DND-41 (cell line): ENCODE measurements at regions not wholly inside any gene's neighbourhood (a gene's known extent, or its start where the extent isn't known, plus 50 kb on each side); places are given as distances from the start of the nearest gene placed in this dataset.

Experiments
- ATAC-seq: fragments of 200-7000 bp; cut with Tn5 transposase; 3 replicates; pipeline ENCODE4 v1.9.1; 2021; ENCODE audit warnings: low read depth; ENCODE audit not compliant: insufficient read depth
- DNase-seq: peaks from one replicate; pipeline ENCODE4 v3.0.0-alpha.2; 2020
- H2AFZ ChIP-seq: 2 replicates; pipeline ENCODE4 v1.6.0; 2012; ENCODE audit warnings: low read depth, low read length
- H3K27ac ChIP-seq: 2 replicates; pipeline ENCODE4 v1.5.1; 2012; ENCODE audit warnings: low read length, inconsistent platforms
- H3K27me3 ChIP-seq: fragments of 200-600 bp; sonication (generic); 2 replicates; pipeline ENCODE4 v1.6.0; 2012; ENCODE audit warnings: low read length, mild to moderate bottlenecking, inconsistent platforms; ENCODE audit not compliant: insufficient read depth, poor library complexity
- H3K36me3 ChIP-seq: 2 replicates; pipeline ENCODE4 v1.5.1; 2012; ENCODE audit warnings: low read length, inconsistent platforms; ENCODE audit not compliant: insufficient read depth
- H3K4me1 ChIP-seq: 2 replicates; pipeline ENCODE4 v1.5.1; 2012; ENCODE audit warnings: mild to moderate bottlenecking, low read length; ENCODE audit not compliant: insufficient read depth
- H3K4me2 ChIP-seq: 2 replicates; pipeline ENCODE4 v1.6.0; 2012; ENCODE audit warnings: mild to moderate bottlenecking, moderate library complexity, low read length, inconsistent platforms; ENCODE audit not compliant: insufficient read depth
- H3K4me3 ChIP-seq, 2 experiments: fragments of 200-600 bp in 1 of 2; shearing (Covaris generic) in 1 of 2; 2 replicates each; pipeline ENCODE4 v1.5.1; 2012 to 2016; ENCODE audit warnings: inconsistent platforms in 2 of 2, low read length in 2 of 2, mild to moderate bottlenecking in 2 of 2, low read depth in 1 of 2, moderate library complexity in 1 of 2
- H3K79me2 ChIP-seq: 2 replicates; pipeline ENCODE4 v1.6.0; 2012; ENCODE audit warnings: low read length, inconsistent platforms; ENCODE audit not compliant: insufficient read depth
- H3K9ac ChIP-seq: 2 replicates; pipeline ENCODE4 v1.6.0; 2012; ENCODE audit warnings: low read depth, mild to moderate bottlenecking, inconsistent platforms, low read length, moderate library complexity
- H3K9me3 ChIP-seq: 2 replicates; pipeline ENCODE4 v1.5.1; 2012; ENCODE audit warnings: low read length, moderate library complexity, mild to moderate bottlenecking, inconsistent platforms; ENCODE audit not compliant: insufficient read depth, severe bottlenecking
- H4K20me1 ChIP-seq: 2 replicates; pipeline ENCODE4 v1.6.0; 2012; ENCODE audit warnings: low read length; ENCODE audit not compliant: insufficient read depth
- CTCF ChIP-seq: IDR thresholded peaks from 2 replicates; pipeline ENCODE4 v1.5.1; 2012; ENCODE audit warnings: borderline replicate concordance, low read length, moderate library complexity, mild to moderate bottlenecking; ENCODE audit not compliant: poor library complexity, severe bottlenecking; ENCODE audit errors: extremely low read depth
- EZH2 ChIP-seq: IDR thresholded peaks from 3 replicates; pipeline ENCODE4 v1.6.1; 2012; ENCODE audit warnings: borderline replicate concordance, low read depth, mild to moderate bottlenecking, moderate library complexity, low read length, inconsistent platforms; ENCODE audit not compliant: severe bottlenecking

- Histone ChIP-seq H3K27me3 (no peaks in the 10 kb centered on the region), H3K4me1 (no peaks in the 10 kb centered on the region), H3K4me3 (no peak overlapping the region), H3K79me2 (no peaks in the 10 kb centered on the region), H3K27ac (no peak overlapping the region), H3K4me2 (no peak overlapping the region), H3K9ac (no peak overlapping the region), H3K9me3 (no peaks in the 10 kb centered on the region), H2AFZ (no peak overlapping the region), H3K36me3 (no peaks in the 10 kb centered on the region), H4K20me1 (no peaks in the 10 kb centered on the region)
- no peak for DNase-seq
- no peak for ATAC-seq
- TF ChIP-seq CTCF (no peak), EZH2 (no peak)
Observed at GRCh38 chr5:113755516-113755915, 242.0 kb downstream of the YTHDC2 start.

- no peaks in the 10 kb centered on the region for H3K27me3 ChIP-seq
- no peaks in the 10 kb centered on the region for H3K9me3 ChIP-seq
- ATAC-seq = no peak
- TF ChIP-seq EZH2 (no peak), CTCF (no peak)
- H3K9ac ChIP-seq = no peak overlapping the region
- H3K79me2 ChIP-seq = no peaks in the 10 kb centered on the region
- H3K4me3 ChIP-seq = no peak overlapping the region
- H3K4me2 ChIP-seq = no peak overlapping the region
- no peaks in the 10 kb centered on the region for H4K20me1 ChIP-seq
- no peak for DNase-seq
- H3K36me3 ChIP-seq = no peaks in the 10 kb centered on the region
- no peak overlapping the region for H3K27ac ChIP-seq
- H3K4me1 ChIP-seq = no peaks in the 10 kb centered on the region
- H2AFZ ChIP-seq = no peak overlapping the region
Observed at GRCh38 chr5:113757508-113757907, 244.0 kb downstream of the YTHDC2 start.

- no peaks in the 10 kb centered on the region for H4K20me1 ChIP-seq
- no peak for ATAC-seq
- H3K4me2 ChIP-seq = no peak overlapping the region
- H3K36me3 ChIP-seq = no peaks in the 10 kb centered on the region
- no peak overlapping the region for H3K4me3 ChIP-seq
- H3K27me3 ChIP-seq = no peaks in the 10 kb centered on the region
- H3K9ac ChIP-seq = no peak overlapping the region
- DNase-seq = no peak
- no peaks in the 10 kb centered on the region for H3K4me1 ChIP-seq
- no peak overlapping the region for H3K27ac ChIP-seq
- no peaks in the 10 kb centered on the region for H3K79me2 ChIP-seq
- H3K9me3 ChIP-seq = no peaks in the 10 kb centered on the region
- no peak overlapping the region for H2AFZ ChIP-seq
- no peak for TF ChIP-seq EZH2
- TF ChIP-seq CTCF = no peak
Observed at GRCh38 chr5:113759505-113759904, 246.0 kb downstream of the YTHDC2 start.

- no peaks in the 10 kb centered on the region for H3K36me3 ChIP-seq
- H4K20me1 ChIP-seq = no peaks in the 10 kb centered on the region
- no peak overlapping the region for H3K4me2 ChIP-seq
- H3K4me3 ChIP-seq = no peak overlapping the region
- DNase-seq (no peak), ATAC-seq (no peak)
- no peaks in the 10 kb centered on the region for H3K4me1 ChIP-seq
- H3K79me2 ChIP-seq = no peaks in the 10 kb centered on the region
- H2AFZ ChIP-seq = no peak overlapping the region
- H3K9ac ChIP-seq = no peak overlapping the region
- no peak overlapping the region for H3K27ac ChIP-seq
- TF ChIP-seq EZH2 (no peak), CTCF (no peak)
- H3K9me3 ChIP-seq = no peaks in the 10 kb centered on the region
- no peaks in the 10 kb centered on the region for H3K27me3 ChIP-seq
Observed at GRCh38 chr5:113760486-113760885, 247.0 kb downstream of the YTHDC2 start.
